Stimulated activated CD8-positive, alpha-beta memory T cell treated with anti-CD3 and anti-CD28 coated beads, Interleukin-15, amount 100 ng/mL, for 24 hours (primary cell): ENCODE measurements at regions not wholly inside any gene's neighbourhood (a gene's known extent, or its start where the extent isn't known, plus 50 kb on each side); places are given as distances from the start of the nearest gene placed in this dataset.

Source experiments
- DNase-seq: peaks from one replicate; pipeline ENCODE4 v3.0.0-alpha.2; 2020; ENCODE audit warnings: low read depth

DNA sequence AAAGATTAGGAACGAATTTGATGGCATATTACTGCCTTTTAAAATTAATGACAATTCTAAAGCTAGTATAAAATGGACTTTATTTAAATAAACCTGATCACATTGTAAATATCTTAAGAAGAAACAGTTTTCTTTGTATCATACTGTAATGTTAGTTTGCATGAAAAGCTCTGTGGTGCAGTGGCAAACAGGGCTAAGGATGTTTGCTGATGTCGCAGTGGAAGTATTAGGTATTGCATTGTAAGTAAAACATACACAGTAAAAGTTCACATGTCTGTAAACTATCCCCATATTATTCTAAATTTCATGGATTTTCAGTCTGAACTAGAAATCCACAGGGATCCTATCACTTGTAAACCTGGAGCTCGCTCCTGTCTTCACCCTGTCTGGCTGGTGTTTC, 252.6 kb upstream of the ZNF32 start:
- no peak for DNase-seq

DNA sequence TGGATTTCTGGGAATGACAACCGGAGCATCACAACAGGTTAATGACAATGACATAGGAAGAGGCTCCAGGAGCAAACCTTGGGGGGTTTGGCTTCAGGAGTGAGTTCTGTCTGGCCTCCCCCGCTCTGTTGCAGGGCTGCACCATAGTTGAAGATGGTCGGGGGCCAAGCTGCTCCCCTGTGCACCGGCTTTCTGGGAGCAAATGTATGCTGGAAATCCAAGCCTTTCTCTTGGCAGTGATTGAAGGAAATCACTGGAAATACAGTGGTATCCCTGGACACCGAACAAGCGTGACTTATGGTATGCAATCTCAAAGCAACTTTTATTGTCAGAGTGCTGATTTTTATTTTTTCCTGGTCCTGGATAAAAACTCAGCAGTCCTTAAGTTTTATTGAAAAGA, 251.9 kb upstream of the ZNF32 start:
- DNase-seq, result no peak

DNA sequence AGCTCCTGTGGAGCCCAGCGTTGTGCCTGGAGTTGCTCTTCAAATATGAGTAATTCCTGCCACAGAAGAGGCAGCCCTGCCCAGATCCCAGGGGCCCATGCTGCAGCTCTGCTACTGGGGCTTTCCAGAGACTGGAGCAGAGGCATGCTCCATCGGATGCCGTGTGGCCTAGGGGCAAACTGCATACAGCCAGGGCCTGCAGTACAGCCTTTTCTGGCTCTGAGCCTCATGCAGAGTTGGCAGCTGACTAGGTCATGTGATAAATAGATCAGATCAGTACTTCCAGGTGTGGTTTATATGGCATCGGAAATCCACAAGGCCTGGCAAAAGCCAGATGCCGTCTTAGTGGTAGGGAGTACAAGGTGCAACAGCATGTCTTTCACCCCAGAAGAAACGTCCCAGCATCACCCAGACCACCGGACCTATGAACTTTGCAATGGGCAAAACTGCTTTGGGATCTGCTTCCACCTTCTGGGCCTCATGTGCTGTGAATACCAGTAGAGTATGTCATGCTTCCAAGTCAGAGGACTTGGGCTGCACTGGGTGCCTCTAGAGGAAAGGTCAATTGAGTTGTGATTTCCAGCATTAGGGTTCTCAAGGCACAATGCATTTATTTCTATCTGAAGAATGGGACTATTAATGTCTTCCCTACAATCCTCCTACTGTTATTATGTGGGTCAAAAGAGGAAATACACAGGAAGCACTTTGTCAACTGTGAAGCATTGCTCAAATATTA, 250.7 kb upstream of the ZNF32 start:
- no peak for DNase-seq

DNA sequence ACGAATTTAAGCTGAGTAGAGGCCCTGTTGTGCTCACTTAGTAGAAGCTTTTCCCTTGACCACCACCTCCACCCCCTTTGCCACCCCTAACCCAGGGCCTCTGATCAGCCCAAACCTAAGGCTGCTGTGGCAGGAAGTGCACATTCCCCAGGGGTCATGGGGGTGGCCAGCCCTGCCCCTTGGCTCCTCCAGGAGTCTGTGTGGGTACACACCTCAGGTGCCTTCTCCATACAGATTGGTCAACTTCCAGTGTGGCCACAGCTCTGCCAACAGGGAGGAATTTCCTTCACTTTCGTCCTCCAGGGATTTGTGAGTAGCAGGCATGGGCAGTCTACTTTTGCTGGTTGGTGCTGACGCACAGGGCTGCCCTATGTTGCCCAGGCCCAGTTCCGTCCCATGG, 249.9 kb upstream of the ZNF32 start:
- no peak for DNase-seq

DNA sequence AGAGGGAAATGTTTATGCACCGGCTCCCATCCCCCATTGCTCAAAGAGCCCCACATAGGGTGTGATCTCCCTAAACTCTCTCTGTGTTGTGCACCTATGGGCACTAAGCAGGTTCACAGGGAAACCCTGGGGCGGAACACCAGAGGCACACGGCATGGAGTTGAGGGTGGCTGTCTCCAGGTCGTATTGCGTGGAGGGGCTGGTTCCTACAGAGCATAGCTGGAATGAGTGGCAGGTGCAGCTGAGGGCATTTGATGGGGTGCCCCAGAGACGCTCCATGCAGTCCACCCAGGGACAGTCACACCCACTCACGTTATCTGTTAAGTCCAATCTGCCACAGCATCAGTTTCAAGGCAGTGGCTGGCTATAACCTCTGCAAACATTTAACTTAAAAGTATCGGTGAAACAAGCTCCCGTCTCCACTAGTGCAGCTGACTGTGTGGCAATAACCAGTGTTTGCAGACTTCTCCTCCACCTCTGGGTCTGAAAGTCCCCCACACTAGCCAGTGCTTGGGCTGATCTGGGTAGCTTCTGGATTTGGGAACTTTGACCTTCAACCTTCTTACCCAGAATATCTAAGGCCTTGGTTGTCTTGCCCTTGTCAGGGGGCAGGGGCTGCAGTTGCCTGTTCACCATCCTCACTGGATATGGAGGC, 249.2 kb upstream of the ZNF32 start:
- DNase-seq, result no peak

DNA sequence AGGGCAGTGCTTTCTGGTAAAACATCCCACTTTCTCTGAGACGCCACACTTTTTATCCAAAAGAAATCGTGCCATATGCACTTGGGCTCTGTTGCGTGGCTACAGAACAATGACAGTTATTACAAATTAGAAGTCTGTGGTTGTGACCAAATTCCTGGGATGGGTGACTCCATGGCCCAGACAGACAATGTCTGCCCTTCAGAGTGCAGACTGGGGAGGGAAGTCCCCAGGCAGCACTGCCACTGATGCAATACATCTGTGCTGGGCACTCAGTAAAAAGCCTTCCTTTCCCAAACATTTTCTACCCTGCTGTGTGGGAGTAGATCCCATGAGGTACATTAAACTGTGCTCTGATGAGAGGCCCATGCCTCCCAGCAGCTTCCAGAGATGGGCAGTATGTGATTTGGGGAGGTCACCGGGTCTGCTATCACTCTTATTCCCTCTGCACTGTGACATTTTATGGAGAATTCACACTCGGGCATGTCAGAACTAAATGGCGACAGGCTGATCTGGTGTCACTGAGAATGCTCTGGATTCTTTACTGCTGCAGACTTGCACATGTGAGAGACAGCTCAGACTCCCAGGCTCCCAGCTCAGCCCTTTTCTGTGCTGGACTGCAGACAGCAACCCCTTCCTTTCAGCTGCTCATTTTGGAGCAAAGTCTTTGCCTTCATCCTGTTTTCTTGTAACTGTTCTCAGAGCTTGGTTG, 243.5 kb upstream of the ZNF32 start:
- no peak for DNase-seq

DNA sequence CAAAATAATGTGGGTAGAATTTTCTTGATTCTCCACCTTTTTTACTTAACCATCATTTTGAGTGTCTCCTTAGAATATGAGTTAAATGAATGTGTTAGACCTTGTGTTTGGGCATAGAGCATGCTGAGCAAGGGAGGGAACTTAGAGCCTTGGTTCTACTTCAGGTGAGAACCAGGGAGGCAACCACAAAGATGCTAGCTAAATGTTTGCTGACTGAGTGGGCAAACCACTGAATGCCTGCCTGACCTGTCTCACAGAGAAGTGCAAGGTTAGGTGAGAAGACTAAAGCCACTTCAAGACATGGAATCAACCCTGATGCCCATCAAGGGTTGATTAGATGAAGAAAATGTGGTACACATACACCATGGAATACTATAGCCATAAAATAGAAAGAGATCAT, 242.6 kb upstream of the ZNF32 start:
- no peak for DNase-seq

DNA sequence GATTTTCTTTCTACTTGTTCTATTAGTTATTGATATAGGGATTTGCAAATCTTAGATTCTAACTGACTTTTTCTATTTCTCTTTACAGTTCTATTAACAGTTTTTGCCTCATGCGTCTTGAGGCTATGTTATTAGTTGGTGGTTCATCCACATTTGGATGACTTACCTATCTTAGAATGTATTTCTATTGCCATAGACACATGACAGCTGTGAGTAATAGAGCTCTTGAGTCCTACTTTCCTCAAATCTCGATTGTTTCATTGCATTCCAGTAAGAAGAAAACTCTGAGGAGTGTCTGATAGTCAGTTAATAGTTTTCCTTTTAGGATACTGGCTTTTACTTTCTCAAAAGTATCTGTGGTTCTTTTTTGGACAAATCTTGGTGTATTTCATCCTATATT, 241.4 kb upstream of the ZNF32 start:
- no peak for DNase-seq

DNA sequence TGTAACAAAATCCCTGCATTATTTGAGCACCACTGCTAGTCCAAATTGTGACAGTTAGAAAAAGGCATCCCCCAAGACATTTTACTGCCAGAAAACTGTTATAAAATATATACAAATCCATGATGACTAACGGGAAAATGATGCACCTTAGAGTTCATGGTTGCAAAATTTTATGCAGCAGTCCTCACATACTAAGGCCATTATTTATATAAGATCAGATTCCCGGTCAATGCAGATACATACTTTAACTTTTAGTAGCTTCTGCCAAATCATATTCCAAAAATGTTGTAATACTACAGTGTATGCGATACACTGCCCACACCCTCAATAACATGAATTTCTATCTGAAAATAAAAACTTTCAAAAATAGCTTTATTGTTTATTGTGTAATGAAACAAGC, 239.9 kb upstream of the ZNF32 start:
- no peak for DNase-seq

DNA sequence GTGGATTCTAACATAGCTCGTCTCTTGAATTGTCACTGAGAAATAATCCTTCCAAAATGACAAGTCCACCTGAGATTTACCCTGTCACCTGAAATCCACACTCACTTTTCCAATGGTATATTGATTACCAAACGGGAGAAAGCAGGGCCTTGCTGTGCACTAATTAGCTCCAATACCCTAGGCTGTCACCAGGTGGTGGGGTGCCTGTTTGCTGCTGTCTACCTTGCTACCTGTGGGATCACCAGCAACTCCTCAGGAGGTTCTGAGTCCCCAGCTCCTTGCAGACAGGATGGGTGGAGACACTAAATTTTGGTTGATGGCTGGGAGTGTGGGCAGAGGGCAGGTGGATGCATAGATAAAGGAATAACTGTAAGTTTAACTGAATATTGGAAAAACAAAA, 237.2 kb upstream of the ZNF32 start:
- no peak for DNase-seq

DNA sequence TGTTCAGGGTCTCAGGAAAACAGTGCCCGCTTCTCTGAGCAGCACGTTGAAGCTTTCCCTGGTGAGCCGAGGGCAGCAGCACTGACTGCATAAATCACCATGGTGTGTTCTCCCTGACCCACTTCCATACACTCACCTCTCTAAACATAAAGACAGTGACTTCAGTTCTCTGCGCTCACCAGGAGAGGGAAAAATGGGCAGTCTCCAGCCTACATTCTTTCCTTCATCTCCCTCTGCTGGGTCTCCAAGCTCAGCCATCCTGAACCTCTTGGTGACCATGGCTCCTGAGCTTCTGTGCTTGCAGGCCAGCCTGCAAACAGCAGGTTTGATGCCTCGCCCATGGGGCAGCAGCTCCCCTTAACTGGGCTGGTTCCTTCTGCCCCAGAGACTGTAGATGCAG, 236.6 kb upstream of the ZNF32 start:
- DNase-seq, result no peak

DNA sequence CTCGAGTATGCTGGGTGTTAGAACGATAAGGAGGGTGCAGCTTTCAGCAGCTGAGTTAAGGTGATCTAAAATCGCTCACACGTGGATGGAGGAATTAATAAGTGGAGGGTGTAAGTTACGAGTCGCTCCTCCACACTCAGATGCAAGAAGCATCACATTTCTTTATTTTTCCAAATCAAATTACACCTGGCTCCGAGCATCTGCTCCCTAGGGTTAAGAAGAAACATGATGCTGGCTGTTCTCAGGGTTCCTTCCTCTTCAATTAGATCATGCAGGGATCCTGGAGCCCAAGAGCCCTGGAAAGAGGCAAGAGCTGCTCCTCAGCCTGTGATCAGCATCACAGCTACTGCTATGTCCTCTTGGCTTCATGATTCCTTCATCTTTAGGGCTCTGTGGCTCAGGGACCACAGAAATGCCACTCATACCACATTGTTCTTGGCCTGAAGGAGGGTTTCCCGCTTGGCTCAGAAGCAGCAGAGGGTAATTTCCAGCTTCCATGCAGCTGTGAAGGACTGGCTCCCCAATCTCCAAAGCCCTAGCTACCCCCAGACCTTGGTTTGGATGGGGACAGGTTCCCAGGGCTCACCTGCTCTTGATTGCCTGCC, 235.9 kb upstream of the ZNF32 start:
- no peak for DNase-seq

DNA sequence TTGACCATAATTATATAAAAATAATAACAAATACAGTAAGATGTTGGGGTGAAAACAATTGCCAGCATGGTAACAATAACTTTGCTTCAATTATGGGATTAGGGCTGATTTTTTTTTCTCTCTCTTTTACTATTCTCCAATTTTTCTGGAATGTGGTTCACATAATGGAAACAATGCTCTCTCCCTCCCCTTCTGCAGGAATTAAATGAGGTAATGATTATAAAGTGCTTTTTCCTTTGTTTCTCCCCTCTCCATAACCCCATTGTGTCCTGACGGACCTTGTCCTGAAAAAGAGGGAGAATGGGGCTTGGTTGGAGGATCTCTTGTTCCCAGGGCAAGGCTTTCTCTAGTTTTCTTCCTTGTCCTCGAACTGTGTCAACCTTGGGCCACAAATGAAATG, 234.0 kb upstream of the ZNF32 start:
- DNase-seq, result no peak

DNA sequence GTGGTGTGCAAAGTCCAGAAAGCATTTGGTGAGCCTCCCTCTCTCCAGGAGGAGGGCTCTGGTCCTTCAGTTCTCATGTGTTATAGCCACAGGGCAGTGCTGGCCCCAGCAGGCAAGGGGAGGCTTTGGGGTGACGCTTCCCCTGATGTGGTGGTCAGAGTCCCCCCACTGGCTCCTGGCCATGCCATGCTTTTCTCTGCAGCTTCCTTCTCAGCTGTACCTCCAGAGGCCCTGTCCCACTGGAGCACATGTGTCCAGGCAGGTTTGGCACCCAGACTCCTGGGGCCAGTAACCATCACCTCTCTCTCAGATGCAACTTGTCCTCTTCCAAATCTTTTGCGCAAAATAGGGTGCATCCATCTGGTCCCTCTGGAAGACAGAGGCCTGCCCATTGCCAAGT, 233.0 kb upstream of the ZNF32 start:
- no peak for DNase-seq

DNA sequence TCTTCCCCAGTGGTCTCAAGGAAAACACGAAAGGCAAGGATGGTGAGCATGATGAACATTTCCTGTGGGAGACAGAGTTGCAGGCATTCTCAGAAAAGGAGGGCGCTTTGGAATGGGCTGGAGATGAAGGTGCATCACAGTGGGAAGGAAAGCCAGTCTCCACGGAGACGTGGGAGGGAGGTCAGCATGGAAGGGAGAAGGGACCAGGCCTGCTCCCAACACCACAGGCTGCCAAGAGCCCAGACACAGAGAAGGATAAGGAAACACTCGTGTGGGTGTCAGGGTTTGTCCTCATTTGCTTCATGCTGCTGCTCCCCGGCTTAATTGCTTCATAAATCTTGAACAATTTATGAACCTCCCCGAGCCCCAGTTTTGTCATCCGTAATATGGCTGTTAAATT, 231.5 kb upstream of the ZNF32 start:
- no peak for DNase-seq

DNA sequence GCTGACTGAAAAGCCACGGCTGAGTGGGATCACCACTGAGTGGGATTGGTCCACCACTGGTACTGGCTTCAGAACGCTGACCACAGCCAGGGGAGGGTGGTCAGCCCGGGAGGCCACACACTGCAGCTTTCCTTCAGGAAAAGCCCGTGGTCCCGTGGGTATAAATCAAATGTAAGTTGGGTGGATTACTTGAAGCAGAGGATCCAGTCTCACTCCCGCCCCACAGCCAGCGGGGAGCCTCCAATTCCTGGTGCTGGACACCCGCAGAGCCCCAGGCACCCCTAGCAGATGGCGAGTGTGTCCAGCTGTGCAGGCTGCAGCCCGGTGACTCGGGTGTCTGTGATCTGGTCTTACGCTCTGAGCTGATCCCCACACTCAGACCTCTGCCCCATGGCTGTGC, 231.1 kb upstream of the ZNF32 start:
- DNase-seq, result no peak

DNA sequence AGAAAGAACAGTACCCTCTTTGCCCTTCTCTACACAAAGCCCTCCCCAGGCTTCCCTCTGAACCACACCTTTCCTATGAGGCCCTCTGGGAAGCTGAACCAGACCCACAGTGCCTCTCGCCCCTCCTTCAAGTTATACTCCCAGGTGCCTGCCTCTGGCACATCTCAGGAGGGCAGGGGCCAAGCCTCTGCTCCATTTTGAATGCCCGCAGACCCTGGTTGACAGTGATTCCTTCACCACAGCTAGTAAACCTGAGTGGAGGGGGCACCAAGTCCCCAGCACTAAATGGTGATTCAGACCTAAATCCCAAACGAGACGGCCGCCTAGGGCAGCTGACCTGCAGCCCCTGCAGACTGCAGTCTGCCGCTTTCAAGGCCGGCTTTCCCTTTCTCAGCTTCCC, 230.5 kb upstream of the ZNF32 start:
- no peak for DNase-seq

DNA sequence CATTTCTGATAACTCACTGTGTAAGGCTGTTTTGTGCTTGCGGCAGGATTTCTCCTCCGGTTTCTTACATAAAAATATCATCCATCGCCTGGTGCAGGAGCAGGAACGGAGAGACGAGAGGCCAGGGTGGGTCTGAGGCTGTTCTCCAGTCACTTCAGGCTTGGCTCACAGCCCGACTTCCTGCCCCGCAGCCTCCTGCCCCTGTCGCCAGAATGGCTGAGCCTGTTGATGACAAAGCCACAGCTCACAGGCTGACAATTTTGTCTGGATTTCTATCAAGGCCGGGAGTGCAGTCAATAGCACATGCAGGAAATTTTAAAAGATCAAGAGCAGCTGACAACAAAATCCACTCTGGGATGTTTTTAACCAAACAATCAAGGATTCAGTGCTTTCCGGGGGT, 229.7 kb upstream of the ZNF32 start:
- no peak for DNase-seq

DNA sequence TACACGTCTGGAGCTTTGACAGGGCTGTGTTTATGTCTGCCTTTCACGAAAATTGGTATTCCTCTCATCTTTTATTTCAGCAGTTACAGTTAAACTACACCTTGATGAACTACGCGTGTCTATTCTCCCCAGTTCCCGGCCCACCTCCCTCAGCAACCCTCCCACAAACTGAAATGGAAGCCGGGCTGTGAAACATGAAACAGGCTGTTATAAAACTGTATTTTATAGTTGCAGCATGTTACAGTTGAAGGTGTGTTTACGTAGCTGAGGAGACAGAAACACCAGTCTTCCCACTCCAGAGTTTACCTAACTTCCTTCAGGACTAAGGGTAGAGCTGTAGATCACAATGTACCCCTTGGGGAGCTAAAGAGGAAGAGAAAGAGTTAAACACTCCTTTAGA, 228.3 kb upstream of the ZNF32 start:
- DNase-seq, result no peak

DNA sequence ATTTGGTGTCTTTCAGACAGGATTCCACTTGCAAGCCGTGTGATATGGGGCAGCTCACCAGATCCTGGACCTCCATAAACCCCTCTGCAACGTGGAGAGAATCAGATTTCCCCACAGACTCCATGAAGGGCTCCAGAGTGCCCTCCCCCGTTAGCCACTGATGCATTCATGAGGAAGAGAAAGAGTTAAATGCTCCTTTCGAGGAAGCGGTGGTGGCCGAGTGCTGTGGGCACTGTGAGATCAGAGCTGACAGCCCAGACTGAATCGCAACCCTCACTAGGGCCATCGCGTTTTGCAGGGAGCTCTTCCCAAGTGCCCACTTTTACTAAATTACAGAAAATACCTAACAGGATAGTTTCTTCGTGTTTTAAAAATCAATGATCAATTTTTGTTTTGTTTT, 226.3 kb upstream of the ZNF32 start:
- no peak for DNase-seq

DNA sequence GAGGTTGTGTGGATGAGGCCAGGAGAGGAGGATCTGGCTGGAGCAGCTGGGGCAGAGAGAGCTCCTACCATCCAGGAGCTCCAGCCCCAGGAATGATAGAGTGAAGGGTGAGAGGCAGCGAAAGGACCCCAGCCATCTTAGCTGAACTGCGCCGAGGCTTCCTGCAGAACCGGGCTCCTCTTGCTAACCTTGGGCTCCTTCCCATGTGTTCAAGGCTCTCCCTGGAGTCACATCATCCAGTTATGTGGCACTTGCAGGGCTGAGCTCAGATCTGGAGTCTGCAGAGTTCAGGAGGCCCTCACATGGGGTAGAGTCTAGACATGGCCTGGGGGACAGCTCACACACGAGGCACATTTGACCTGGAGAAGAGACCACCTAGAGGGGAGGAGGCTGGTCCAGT, 225.0 kb upstream of the ZNF32 start:
- DNase-seq, result no peak

DNA sequence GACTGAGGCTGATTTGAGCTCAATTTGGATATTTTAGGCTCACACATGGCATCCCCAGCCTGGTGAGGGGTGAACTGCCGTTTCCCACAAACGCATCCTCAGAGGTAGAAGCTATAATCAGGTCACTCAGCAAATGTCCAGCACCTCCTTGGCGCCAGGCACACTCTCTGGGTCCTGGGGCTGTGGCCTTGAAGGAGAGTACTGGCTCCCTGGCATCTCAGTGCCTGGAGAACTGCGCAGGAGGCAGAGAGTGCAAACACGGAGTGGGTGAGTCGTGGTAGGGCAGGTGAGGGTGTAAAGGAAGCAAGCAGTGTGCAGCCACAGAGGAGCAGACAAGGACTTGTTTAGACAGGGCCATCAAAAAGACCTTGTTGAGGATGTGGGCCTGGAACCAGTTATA, 224.0 kb upstream of the ZNF32 start:
- no peak for DNase-seq

DNA sequence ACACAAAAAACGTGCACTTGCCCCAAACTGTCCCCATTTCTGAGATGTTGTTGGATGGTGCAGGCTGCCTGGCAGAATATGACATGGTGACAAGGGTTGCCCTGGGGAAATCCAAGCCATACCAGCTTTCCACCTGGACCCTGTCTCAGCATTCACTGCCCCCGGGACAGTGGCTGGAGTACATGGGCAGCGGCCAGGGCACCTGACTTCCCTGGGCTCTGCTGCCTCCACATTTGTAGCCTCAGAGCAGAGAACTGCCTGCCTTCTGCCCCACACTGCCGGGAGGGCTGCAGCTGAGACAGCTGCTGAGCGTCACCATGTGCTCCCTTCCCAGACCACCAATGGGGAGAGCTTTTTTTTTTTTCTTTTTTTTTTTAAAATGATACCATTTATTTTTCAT, 222.9 kb upstream of the ZNF32 start:
- DNase-seq, result no peak
